ENCODE measurements at regions not wholly inside any gene's neighbourhood (a gene's known extent, or its start where the extent isn't known, plus 50 kb on each side); places are given as distances from the start of the nearest gene placed in this dataset.

GRCh38 chr6:117818449-117818848, 88.6 kb upstream of the SLC35F1 start:
- TF ChIP-seq CTCF (IDR thresholded peaks at IDR 0.05) (no peak), POLR2AphosphoS5 (IDR thresholded peaks at IDR 0.05; ENCODE audit: low read depth, low read length) (no peak), REST (IDR thresholded peaks at IDR 0.05; ENCODE audit: insufficient read depth in 1 of 2, low read depth in 2 of 2, low read length in 1 of 2) (no peak)
